ENCODE measurements at regions not wholly inside any gene's neighbourhood (a gene's known extent, or its start where the extent isn't known, plus 50 kb on each side); places are given as distances from the start of the nearest gene placed in this dataset.

GRCh38 chr6:167426084-167426483, 101.2 kb downstream of the TTLL2 start:
- no peak for DNase-seq (ENCODE audit: low spot score in 2 of 2, unreplicated experiment in 2 of 2)
- Mint-ChIP-seq H3K27me3 (ENCODE audit: low read depth) (peaks cover 6% of the 10 kb centered on the region), H3K4me1 (no peaks in the 10 kb centered on the region), H3K9me3 (peaks cover 14% of the 10 kb centered on the region), H3K36me3 (no peaks in the 10 kb centered on the region), H3K27ac (no peak overlapping the region), H3K4me3 (no peak overlapping the region)
- TF ChIP-seq, protein P1, sequence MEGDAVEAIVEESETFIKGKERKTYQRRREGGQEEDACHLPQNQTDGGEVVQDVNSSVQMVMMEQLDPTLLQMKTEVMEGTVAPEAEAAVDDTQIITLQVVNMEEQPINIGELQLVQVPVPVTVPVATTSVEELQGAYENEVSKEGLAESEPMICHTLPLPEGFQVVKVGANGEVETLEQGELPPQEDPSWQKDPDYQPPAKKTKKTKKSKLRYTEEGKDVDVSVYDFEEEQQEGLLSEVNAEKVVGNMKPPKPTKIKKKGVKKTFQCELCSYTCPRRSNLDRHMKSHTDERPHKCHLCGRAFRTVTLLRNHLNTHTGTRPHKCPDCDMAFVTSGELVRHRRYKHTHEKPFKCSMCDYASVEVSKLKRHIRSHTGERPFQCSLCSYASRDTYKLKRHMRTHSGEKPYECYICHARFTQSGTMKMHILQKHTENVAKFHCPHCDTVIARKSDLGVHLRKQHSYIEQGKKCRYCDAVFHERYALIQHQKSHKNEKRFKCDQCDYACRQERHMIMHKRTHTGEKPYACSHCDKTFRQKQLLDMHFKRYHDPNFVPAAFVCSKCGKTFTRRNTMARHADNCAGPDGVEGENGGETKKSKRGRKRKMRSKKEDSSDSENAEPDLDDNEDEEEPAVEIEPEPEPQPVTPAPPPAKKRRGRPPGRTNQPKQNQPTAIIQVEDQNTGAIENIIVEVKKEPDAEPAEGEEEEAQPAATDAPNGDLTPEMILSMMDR (IDR thresholded peaks at IDR 0.05; ENCODE audit: unreplicated experiment): no peak

DNA sequence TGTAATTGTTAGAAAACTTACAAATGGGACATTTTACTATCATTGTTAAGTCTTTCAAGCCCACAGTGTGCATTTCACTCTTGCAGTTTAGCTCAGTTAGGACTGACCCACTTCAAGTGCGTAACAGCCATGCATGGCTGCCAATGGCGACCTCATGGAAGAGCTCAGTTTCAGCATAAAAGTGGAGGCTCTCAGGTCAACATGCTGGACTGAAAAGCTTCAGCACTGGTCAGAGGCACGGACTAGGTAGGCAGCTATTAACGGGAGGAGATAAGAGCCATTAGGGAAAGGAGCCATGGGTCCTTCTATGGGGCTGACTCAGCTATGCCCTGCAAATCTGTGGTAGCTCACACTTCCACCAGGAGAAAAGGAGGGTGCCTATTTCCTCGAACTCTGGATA, 101.8 kb downstream of the TTLL2 start:
- H3K36me3 Mint-ChIP-seq: no peaks in the 10 kb centered on the region
- H3K4me3 Mint-ChIP-seq: no peak overlapping the region
- peaks cover 6% of the 10 kb centered on the region for H3K27me3 Mint-ChIP-seq (ENCODE audit: low read depth)
- H3K9me3 Mint-ChIP-seq: peaks cover 14% of the 10 kb centered on the region
- H3K4me1 Mint-ChIP-seq: no peaks in the 10 kb centered on the region
- DNase-seq (ENCODE audit: low spot score in 2 of 2, unreplicated experiment in 2 of 2): no peak
- TF ChIP-seq, protein P1 (IDR thresholded peaks at IDR 0.05; ENCODE audit: unreplicated experiment): no peak
- H3K27ac Mint-ChIP-seq: no peak overlapping the region

- Mint-ChIP-seq H3K27ac (no peak overlapping the region), H3K4me3 (no peak overlapping the region), H3K9me3 (peaks cover 14% of the 10 kb centered on the region), H3K4me1 (no peaks in the 10 kb centered on the region), H3K27me3 (ENCODE audit: low read depth) (peaks cover 6% of the 10 kb centered on the region), H3K36me3 (no peaks in the 10 kb centered on the region)
- no peak for DNase-seq (ENCODE audit: low spot score in 2 of 2, unreplicated experiment in 2 of 2)
- TF ChIP-seq, protein P1 (IDR thresholded peaks at IDR 0.05; ENCODE audit: unreplicated experiment): no peak
These were observed 103.9 kb downstream of the TTLL2 start for GRCh38 chr6:167428664-167429333.

DNA sequence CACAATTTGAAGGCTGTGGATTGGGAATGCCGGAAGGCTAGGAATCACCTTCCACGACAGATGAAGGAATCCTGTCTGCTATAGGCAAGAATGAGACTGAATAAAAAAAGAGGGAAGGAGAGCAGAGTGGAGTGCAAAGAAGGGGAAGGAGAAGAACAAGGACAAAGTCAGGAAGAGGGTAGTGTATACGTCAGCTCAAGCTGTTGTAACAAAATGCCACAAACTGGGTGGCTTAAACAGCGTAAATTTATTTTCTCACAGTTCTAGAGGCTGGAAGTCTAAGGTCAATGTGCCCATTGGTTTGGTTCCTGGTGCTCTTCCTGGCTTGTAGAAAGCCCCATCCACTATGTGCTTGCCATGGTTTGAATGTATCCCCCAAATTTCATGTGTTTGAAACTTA, 104.5 kb downstream of the TTLL2 start:
- Mint-ChIP-seq H3K27ac (no peak overlapping the region), H3K4me1 (no peaks in the 10 kb centered on the region), H3K36me3 (no peaks in the 10 kb centered on the region), H3K4me3 (no peak overlapping the region), H3K9me3 (peaks cover 14% of the 10 kb centered on the region), H3K27me3 (ENCODE audit: low read depth) (peaks cover 6% of the 10 kb centered on the region)
- no peak for DNase-seq (ENCODE audit: low spot score in 2 of 2, unreplicated experiment in 2 of 2)
- TF ChIP-seq, protein P1 (IDR thresholded peaks at IDR 0.05; ENCODE audit: unreplicated experiment): no peak

GRCh38 chr6:167435209-167435728, 110.4 kb downstream of the TTLL2 start:
- Mint-ChIP-seq H3K4me3 (no peak overlapping the region), H3K4me1 (no peaks in the 10 kb centered on the region), H3K27ac (no peak overlapping the region), H3K27me3 (ENCODE audit: low read depth) (no peaks in the 10 kb centered on the region), H3K36me3 (no peaks in the 10 kb centered on the region), H3K9me3 (peaks cover 11% of the 10 kb centered on the region)
- TF ChIP-seq, protein P1 (IDR thresholded peaks at IDR 0.05; ENCODE audit: unreplicated experiment): no peak
- no peak for DNase-seq (ENCODE audit: low spot score in 2 of 2, unreplicated experiment in 2 of 2)

Data from mesothelial cell of epicardium (in vitro differentiated cells).